Heart left ventricle (tissue), 16 donors: ENCODE measurements at regions not wholly inside any gene's neighbourhood (a gene's known extent, or its start where the extent isn't known, plus 50 kb on each side); places are given as distances from the start of the nearest gene placed in this dataset.
"Not testable (repeated sequence)": the region's sequence is repeated elsewhere in the genome, so short reads cannot be mapped to it uniquely, and the experiment has no call there.

Experiments
- ATAC-seq, 4 donors: fragments of 200-7000 bp; cut with Tn5 transposase; one replicate each; pipeline ENCODE4 v1.9.1; 2020 to 2022; ENCODE audit warnings: moderate library complexity in 4 of 4, mild to moderate bottlenecking in 3 of 4, moderate number of reproducible peaks in 1 of 4
- DNase-seq, 5 donors: peaks; one replicate each; pipeline ENCODE4 v3.0.0-alpha.2; 2020
- H3K27ac ChIP-seq, 12 donors: fragments of 200-600 bp; sonication (generic) in 4 of 12; one replicate each; pipeline versions ENCODE4 v1.5.0 to v1.8.0; 2016 to 2022; ENCODE audit warnings: mild to moderate bottlenecking in 2 of 12
- H3K27me3 ChIP-seq, 9 donors: fragments of 200-600 bp; sonication (generic) in 2 of 9; one replicate each; pipeline versions ENCODE4 v1.5.1 to v1.8.0; 2016 to 2022; ENCODE audit warnings: mild to moderate bottlenecking in 3 of 9
- H3K36me3 ChIP-seq, 9 donors: fragments of 200-600 bp; sonication (generic) in 2 of 9; one replicate each; pipeline versions ENCODE4 v1.5.0 to v1.8.0; 2018 to 2022; ENCODE audit warnings: mild to moderate bottlenecking in 2 of 9
- H3K4me1 ChIP-seq, 12 donors: fragments of 200-600 bp; sonication (generic) in 4 of 12; one replicate each; pipeline versions ENCODE4 v1.5.0 to v1.8.0; 2016 to 2022; ENCODE audit warnings: mild to moderate bottlenecking in 3 of 12
- H3K4me3 ChIP-seq, 12 donors: fragments of 200-600 bp; sonication (generic) in 4 of 12; one replicate each; pipeline versions ENCODE4 v1.5.0 to v1.8.0; 2017 to 2022; ENCODE audit warnings: mild to moderate bottlenecking in 9 of 12, moderate library complexity in 4 of 12
- H3K9me3 ChIP-seq, 12 donors: fragments of 200-600 bp; sonication (generic) in 4 of 12; one replicate each; pipeline versions ENCODE4 v1.5.0 to v1.8.0; 2016 to 2022; ENCODE audit warnings: mild to moderate bottlenecking in 1 of 12
- CTCF ChIP-seq, 12 donors: fragments of 200-600 bp; sonication (generic) in 4 of 12; IDR thresholded peaks; one replicate each; pipeline versions ENCODE4 v1.5.0 to v1.8.0; 2018 to 2022; ENCODE audit warnings: antibody characterized with exemption in 12 of 12, mild to moderate bottlenecking in 5 of 12
- POLR2A ChIP-seq, 2 donors: fragments of 450-650 bp; IDR thresholded peaks; one replicate each; pipeline ENCODE4 v1.6.1; 2017; ENCODE audit warnings: antibody characterized with exemption in 2 of 2, mild to moderate bottlenecking in 2 of 2, moderate library complexity in 2 of 2
- WGBS, 4 donors: extraction: QIAGEN DNeasy Blood & Tissue Kit in 2 of 4; methylation state at CpG; one replicate each; pipeline versions ENCODE4 v1.1.5 to v1.1.7; 2013 to 2018; 5-methylcytosine and 5-hydroxymethylcytosine counted together
- intact Hi-C, 10 donors: fragments of 100-400 bp; cut with DNase I; formaldehyde crosslinking; loops; one replicate each; pipeline versions ENCODE4 v1.11.1 to v1.14.2; 2022
- donor health status: ischemic (EF 13 %, LVEDD 7.1; RV severe dilation, severe dysfunction).
- donor health status: healthy with polysubstance abuse.
- donor health status: DM: no; HTN: yes; CAD: no.
- donor health status: DM: no; HTN: no; CAD: no.
- donor health status: ischemic (EF 25% LVEDD 6.9; RV normal size, moderate dysfunction).
- donor health status: ischemic (EF 25% LVEDD 5.7; RV mildly dilated, moderate dysfunction).
- donor health status: healthy.
- donor health status: DM: yes; HTN: yes; CAD: no.
- donor health status: ischemic (EF 35%, LVEDD 5.7; RV mildly dilated, moderate dysfunction).
- donor health status: nonischemic (EF 11% LVEDD 7.7; RV severe dilation, severe dysfunction).
- donor health status: DM: yes; HTN: yes; CAD: no.
- donor health status: PGD.
- donor health status: ischemic (EF 29% LVEDD 5.4; RV normal size, mild dysfunction).
- donor health status: nonischemic (EF 23%, LVEDD 6.1; RV moderate dilation, normal function).

DNA sequence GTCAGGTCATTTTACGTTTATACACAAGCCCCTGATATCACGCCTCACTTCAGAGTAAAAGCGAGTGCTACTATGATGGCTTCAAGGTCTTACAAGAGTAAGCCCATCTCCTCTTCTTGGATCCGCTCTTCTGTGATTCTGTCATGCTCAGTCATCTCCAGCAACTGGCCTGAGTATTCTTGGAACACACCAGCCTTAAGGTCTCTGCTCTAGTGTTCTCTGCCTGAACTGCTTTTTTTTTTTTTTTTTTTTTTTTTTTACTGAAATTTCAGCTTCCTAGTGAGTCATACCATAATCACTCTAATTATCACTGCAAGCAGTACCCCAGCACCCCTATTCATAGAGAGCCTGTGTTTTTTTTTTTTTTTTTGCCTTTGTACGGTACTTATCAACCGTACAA is 1228.9 kb downstream of the CNTNAP5 start:
- TF ChIP-seq POLR2A (IDR thresholded peaks at IDR 0.05), result no peak
- H3K4me1 ChIP-seq, result no peaks in the 10 kb centered on the region
- H3K4me3 ChIP-seq, result no peak overlapping the region
- DNase-seq (no peak), ATAC-seq (no peak)
- no peaks in the 10 kb centered on the region for H3K36me3 ChIP-seq
- 75 to 79% (median 77%) methylated on average over 6 of the region's 6 CpGs for WGBS, 4 donors
- no peak overlapping the region for H3K27ac ChIP-seq
- intact Hi-C loops, result no loop called here
- H3K9me3 ChIP-seq, result no peaks in the 10 kb centered on the region
- no peaks in the 10 kb centered on the region for H3K27me3 ChIP-seq

DNA sequence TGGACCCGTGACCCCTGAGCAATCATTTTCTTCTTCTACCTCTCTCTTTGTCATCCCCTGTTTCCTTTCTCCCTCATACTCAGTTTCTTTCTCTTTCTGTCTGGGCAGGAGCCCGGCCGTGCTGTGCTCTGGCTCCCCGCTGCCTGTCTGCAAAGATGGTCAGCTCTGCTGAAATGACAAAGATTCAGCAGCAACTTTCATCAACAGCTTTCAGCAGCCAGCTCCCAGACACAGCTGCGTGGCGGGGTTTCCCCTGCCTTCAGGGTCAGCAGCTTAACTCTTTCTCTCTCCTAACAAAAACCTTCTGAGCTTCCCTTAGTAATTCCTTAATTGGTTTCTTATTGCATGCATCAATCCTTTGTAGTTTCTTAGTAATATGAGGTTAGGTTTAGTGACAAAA is 1234.4 kb downstream of the CNTNAP5 start:
- no peak for TF ChIP-seq CTCF (IDR thresholded peaks at IDR 0.05)
- TF ChIP-seq POLR2A (IDR thresholded peaks at IDR 0.05), result no peak
- Histone ChIP-seq H3K4me3 (no peak overlapping the region), H3K4me1 (no peaks in the 10 kb centered on the region), H3K27ac (no peak overlapping the region), H3K36me3 (no peaks in the 10 kb centered on the region), H3K9me3 (no peaks in the 10 kb centered on the region), H3K27me3 (no peaks in the 10 kb centered on the region)
- DNase-seq (no peak), ATAC-seq (no peak)
- intact Hi-C loops, result no loop called here
- WGBS, 4 donors, result 43 to 57% (median 51%) methylated on average over 6 of the region's 6 CpGs

DNA sequence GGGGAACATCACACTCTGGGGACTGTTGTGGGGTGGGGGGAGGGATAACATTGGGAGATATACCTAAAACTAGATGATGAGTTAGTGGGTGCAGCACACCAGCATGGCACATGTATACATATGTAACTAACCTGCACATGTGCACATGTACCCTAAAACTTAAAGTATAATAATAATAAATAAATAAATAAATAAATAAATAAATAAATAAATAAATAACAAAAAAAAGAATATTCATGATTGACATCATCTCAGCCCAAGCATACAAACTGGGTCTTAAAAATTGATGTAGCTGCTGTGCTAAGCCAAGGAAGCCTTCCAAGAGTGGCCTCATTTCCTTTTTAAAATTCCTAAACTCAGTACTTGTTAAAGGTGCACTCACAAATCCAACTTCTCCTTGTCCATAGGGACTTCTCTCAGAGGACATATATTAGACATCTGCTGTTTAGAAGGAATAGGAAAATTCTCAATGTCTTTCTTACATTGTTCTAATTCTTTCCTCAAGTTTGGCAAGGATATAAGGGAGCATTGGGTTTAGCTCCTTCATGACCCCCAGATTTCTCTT is 1235.4 kb downstream of the CNTNAP5 start:
- ATAC-seq, DNase-seq, H3K4me1 ChIP-seq, H3K4me3 ChIP-seq, intact Hi-C loops, H3K27ac ChIP-seq, H3K27me3 ChIP-seq, H3K9me3 ChIP-seq, H3K36me3 ChIP-seq: not testable (repeated sequence)

DNA sequence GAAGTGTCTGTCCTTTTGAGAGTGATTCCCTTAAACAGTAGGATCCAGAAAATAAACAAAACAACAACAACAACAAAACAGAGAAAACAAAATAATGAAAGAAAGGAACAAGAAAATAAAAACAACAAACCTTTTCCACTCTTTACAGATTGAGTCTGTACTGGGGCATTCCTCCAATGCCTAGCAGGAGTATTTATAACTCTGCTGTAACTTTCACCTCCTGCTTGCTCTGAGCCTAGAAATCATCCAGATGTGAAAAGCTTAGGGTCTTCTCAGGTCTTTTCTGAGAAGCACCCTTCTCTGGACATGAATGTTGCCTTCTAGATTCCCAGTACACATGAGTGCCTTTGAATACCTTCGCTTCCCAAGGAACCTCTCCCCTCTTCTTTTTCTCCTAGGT is 1239.4 kb downstream of the CNTNAP5 start:
- 80 to 91% (median 85%) methylated on average over 1 of the region's 1 CpG for WGBS, 4 donors
- DNase-seq (no peak), ATAC-seq (no peak)
- no peak for TF ChIP-seq CTCF (IDR thresholded peaks at IDR 0.05)
- no peak for TF ChIP-seq POLR2A (IDR thresholded peaks at IDR 0.05)
- Histone ChIP-seq H3K4me1 (no peaks in the 10 kb centered on the region), H3K9me3 (no peaks in the 10 kb centered on the region), H3K4me3 (no peak overlapping the region), H3K36me3 (no peaks in the 10 kb centered on the region), H3K27me3 (no peaks in the 10 kb centered on the region), H3K27ac (no peak overlapping the region)
- intact Hi-C loops, result no loop called here

GRCh38 chr2:125267683-125268082 is 1242.6 kb downstream of the CNTNAP5 start:
- no peak for DNase-seq
- Histone ChIP-seq H3K4me3 (no peak overlapping the region), H3K9me3 (no peaks in the 10 kb centered on the region), H3K27me3 (no peaks in the 10 kb centered on the region), H3K4me1 (no peaks in the 10 kb centered on the region), H3K27ac (no peak overlapping the region), H3K36me3 (no peaks in the 10 kb centered on the region)
- TF ChIP-seq CTCF (IDR thresholded peaks at IDR 0.05), result no peak
- no peak for TF ChIP-seq POLR2A (IDR thresholded peaks at IDR 0.05)
- 78 to 84% (median 82%) methylated on average over 2 of the region's 2 CpGs for WGBS, 4 donors
- intact Hi-C loops, result no loop called here
- no peak for ATAC-seq
